Parathyroid adenoma (tissue), 2 donors: ENCODE measurements at regions not wholly inside any gene's neighbourhood (a gene's known extent, or its start where the extent isn't known, plus 50 kb on each side); places are given as distances from the start of the nearest gene placed in this dataset.

ENCODE experiments used
- H2AFZ ChIP-seq: fragments of 300-600 bp; sonication (generic); one replicate; pipeline ENCODE4 v1.7.0; 2017; ENCODE audit warnings: antibody characterized with exemption, mild to moderate bottlenecking
- H3K27ac ChIP-seq: fragments of 300-600 bp; sonication (generic); one replicate; pipeline ENCODE4 v1.7.0; 2017
- H3K27me3 ChIP-seq: fragments of 300-600 bp; sonication (generic); one replicate; pipeline ENCODE4 v1.7.0; 2017; ENCODE audit warnings: low read length; ENCODE audit not compliant: control insufficient read depth, insufficient read depth
- H3K36me3 ChIP-seq: fragments of 300-600 bp; sonication (generic); one replicate; pipeline ENCODE4 v1.7.0; 2017; ENCODE audit warnings: low read length; ENCODE audit not compliant: control insufficient read depth, insufficient read depth
- H3K4me1 ChIP-seq: fragments of 300-600 bp; sonication (generic); one replicate; pipeline ENCODE4 v1.7.0; 2017; ENCODE audit warnings: control low read depth
- H3K4me2 ChIP-seq: fragments of 300-600 bp; sonication (generic); one replicate; pipeline ENCODE4 v1.7.0; 2017; ENCODE audit warnings: low read length
- H3K4me3 ChIP-seq: fragments of 300-600 bp; sonication (generic); one replicate; pipeline ENCODE4 v1.7.0; 2017; ENCODE audit warnings: low read depth, low read length
- H3K79me2 ChIP-seq: fragments of 300-600 bp; sonication (generic); one replicate; pipeline ENCODE4 v1.7.0; 2017; ENCODE audit warnings: control low read depth
- H3K9ac ChIP-seq: fragments of 300-600 bp; sonication (generic); one replicate; pipeline ENCODE4 v1.7.0; 2017; ENCODE audit warnings: mild to moderate bottlenecking
- H3K9me3 ChIP-seq: fragments of 300-600 bp; sonication (generic); one replicate; pipeline ENCODE4 v1.7.0; 2017; ENCODE audit warnings: low read length; ENCODE audit not compliant: control insufficient read depth
- TF ChIP-seq, protein P1 (sequence below): fragments of 300-600 bp; sonication (generic); IDR thresholded peaks from one replicate; pipeline ENCODE4 v1.7.0; 2017; ENCODE audit warnings: antibody characterized with exemption, mild to moderate bottlenecking
- donor health status: primary hyperparathyroidism.

GRCh38 chr1:25042331-25043227 is 112.5 kb upstream of the RUNX3 start:
- Histone ChIP-seq H3K27ac (no peak overlapping the region), H3K4me3 (no peak overlapping the region), H3K9ac (no peak overlapping the region), H3K4me2 (no peak overlapping the region), H3K27me3 (no peaks in the 10 kb centered on the region), H3K4me1 (no peaks in the 10 kb centered on the region), H3K9me3 (no peaks in the 10 kb centered on the region), H3K36me3 (no peaks in the 10 kb centered on the region), H2AFZ (no peak overlapping the region), H3K79me2 (no peaks in the 10 kb centered on the region)
- TF ChIP-seq, protein P1, sequence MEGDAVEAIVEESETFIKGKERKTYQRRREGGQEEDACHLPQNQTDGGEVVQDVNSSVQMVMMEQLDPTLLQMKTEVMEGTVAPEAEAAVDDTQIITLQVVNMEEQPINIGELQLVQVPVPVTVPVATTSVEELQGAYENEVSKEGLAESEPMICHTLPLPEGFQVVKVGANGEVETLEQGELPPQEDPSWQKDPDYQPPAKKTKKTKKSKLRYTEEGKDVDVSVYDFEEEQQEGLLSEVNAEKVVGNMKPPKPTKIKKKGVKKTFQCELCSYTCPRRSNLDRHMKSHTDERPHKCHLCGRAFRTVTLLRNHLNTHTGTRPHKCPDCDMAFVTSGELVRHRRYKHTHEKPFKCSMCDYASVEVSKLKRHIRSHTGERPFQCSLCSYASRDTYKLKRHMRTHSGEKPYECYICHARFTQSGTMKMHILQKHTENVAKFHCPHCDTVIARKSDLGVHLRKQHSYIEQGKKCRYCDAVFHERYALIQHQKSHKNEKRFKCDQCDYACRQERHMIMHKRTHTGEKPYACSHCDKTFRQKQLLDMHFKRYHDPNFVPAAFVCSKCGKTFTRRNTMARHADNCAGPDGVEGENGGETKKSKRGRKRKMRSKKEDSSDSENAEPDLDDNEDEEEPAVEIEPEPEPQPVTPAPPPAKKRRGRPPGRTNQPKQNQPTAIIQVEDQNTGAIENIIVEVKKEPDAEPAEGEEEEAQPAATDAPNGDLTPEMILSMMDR, result no peak

- no peaks in the 10 kb centered on the region for H3K36me3 ChIP-seq
- no peak overlapping the region for H3K4me3 ChIP-seq
- H3K9ac ChIP-seq, result no peak overlapping the region
- no peaks in the 10 kb centered on the region for H3K79me2 ChIP-seq
- no peaks in the 10 kb centered on the region for H3K27me3 ChIP-seq
- no peaks in the 10 kb centered on the region for H3K4me1 ChIP-seq
- no peak overlapping the region for H3K4me2 ChIP-seq
- TF ChIP-seq, protein P1, result no peak
- no peaks in the 10 kb centered on the region for H3K9me3 ChIP-seq
- H3K27ac ChIP-seq, result no peak overlapping the region
- H2AFZ ChIP-seq, result no peak overlapping the region
These were observed 111.8 kb upstream of the RUNX3 start for GRCh38 chr1:25041916-25042315.

- Histone ChIP-seq H3K36me3 (no peaks in the 10 kb centered on the region), H3K79me2 (no peaks in the 10 kb centered on the region), H3K27ac (no peak overlapping the region), H3K27me3 (no peaks in the 10 kb centered on the region), H2AFZ (no peak overlapping the region), H3K4me3 (no peak overlapping the region), H3K9ac (no peak overlapping the region), H3K4me2 (no peak overlapping the region), H3K4me1 (no peaks in the 10 kb centered on the region), H3K9me3 (no peaks in the 10 kb centered on the region)
- TF ChIP-seq, protein P1, result no peak
These were observed 110.1 kb upstream of the RUNX3 start for GRCh38 chr1:25040122-25040685.

DNA sequence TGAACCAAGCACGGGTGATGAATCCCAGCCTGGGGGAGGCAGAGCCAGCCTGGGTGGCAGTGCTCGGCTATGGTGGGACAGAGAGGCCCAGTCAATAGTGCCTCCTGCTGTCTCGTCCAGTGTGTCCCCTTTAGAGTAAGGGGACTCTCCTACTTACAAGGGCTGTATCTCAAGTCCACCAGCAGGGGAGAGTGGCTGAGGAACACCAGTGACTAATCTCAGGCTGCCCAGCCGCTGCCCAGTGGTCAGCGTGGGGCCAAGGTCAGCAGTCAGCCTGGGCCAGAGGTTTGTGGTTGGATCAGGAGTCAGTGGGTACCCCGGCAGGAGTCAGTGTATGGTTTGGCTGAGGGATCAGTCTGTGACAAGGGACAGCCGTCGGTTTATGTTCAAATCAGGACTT is 109.2 kb upstream of the RUNX3 start:
- TF ChIP-seq, protein P1, result no peak

More for the DNA sequence above, 109.2 kb upstream of the RUNX3 start:
- H3K9me3 ChIP-seq, result no peaks in the 10 kb centered on the region
- no peaks in the 10 kb centered on the region for H3K36me3 ChIP-seq
- no peak overlapping the region for H3K4me3 ChIP-seq
- H3K79me2 ChIP-seq, result no peaks in the 10 kb centered on the region
- no peak overlapping the region for H3K9ac ChIP-seq
- no peak overlapping the region for H2AFZ ChIP-seq
- H3K27ac ChIP-seq, result no peak overlapping the region
- H3K4me1 ChIP-seq, result no peaks in the 10 kb centered on the region
- no peak overlapping the region for H3K4me2 ChIP-seq
- no peaks in the 10 kb centered on the region for H3K27me3 ChIP-seq
